OCI-LY1 (cell line): ENCODE measurements at regions not wholly inside any gene's neighbourhood (a gene's known extent, or its start where the extent isn't known, plus 50 kb on each side); places are given as distances from the start of the nearest gene placed in this dataset.

ENCODE experiments used
- H2AFZ ChIP-seq: fragments of 200-600 bp; sonication (generic), shearing (Covaris generic); 2 replicates; pipeline ENCODE4 v1.6.0; 2014; ENCODE audit warnings: antibody characterized with exemption, mild to moderate bottlenecking, low read length
- H3F3A ChIP-seq: fragments of 200-600 bp; sonication (generic), shearing (Covaris generic); 2 replicates; pipeline ENCODE4 v1.6.0; 2014; ENCODE audit warnings: mild to moderate bottlenecking, antibody characterized with exemption, low read length, moderate library complexity; ENCODE audit not compliant: insufficient read depth
- H3K27ac ChIP-seq: fragments of 200-600 bp; sonication (generic); 2 replicates; pipeline ENCODE4 v1.5.1; 2014; ENCODE audit warnings: low read length, mixed run types, mild to moderate bottlenecking, low read depth; ENCODE audit not compliant: poor library complexity, severe bottlenecking
- H3K27me3 ChIP-seq: fragments of 200-600 bp; sonication (generic); 2 replicates; pipeline ENCODE4 v1.6.0; 2014; ENCODE audit warnings: antibody characterized with exemption, mild to moderate bottlenecking, low read length, moderate library complexity; ENCODE audit not compliant: insufficient read depth
- H3K36me3 ChIP-seq: fragments of 200-600 bp; sonication (generic); 2 replicates; pipeline ENCODE4 v1.6.1; 2014; ENCODE audit warnings: mild to moderate bottlenecking, antibody characterized with exemption, low read length, moderate library complexity, mixed read lengths; ENCODE audit not compliant: insufficient read depth
- H3K4me1 ChIP-seq: fragments of 200-600 bp; sonication (generic); 2 replicates; pipeline ENCODE4 v1.5.1; 2014; ENCODE audit warnings: mild to moderate bottlenecking, low read length, moderate library complexity; ENCODE audit not compliant: insufficient read depth, severe bottlenecking
- H3K4me2 ChIP-seq: fragments of 200-600 bp; sonication (generic), shearing (Covaris generic); 2 replicates; pipeline ENCODE4 v1.6.1; 2014; ENCODE audit warnings: low read length
- H3K4me3 ChIP-seq: fragments of 200-600 bp; sonication (generic); 2 replicates; pipeline ENCODE4 v1.5.1; 2014; ENCODE audit warnings: low read length, low read depth, mild to moderate bottlenecking, mixed read lengths; ENCODE audit not compliant: poor library complexity, severe bottlenecking
- H3K79me2 ChIP-seq: fragments of 200-600 bp; shearing (Covaris generic); 2 replicates; pipeline ENCODE4 v1.6.1; 2016; ENCODE audit warnings: mixed run types, low read length, mixed read lengths; ENCODE audit not compliant: insufficient read depth
- H3K9ac ChIP-seq: fragments of 200-600 bp; sonication (generic), shearing (Covaris generic); 2 replicates; pipeline ENCODE4 v1.6.1; 2014; ENCODE audit warnings: mild to moderate bottlenecking, low read length, mixed read lengths
- H3K9me2 ChIP-seq: fragments of 200-600 bp; sonication (generic), shearing (Covaris generic); 2 replicates; pipeline ENCODE4 v1.6.1; 2014; ENCODE audit warnings: low read depth, mild to moderate bottlenecking, low read length, mixed read lengths
- H3K9me3 ChIP-seq: fragments of 200-600 bp; shearing (Covaris generic); 2 replicates; pipeline ENCODE4 v1.6.1; 2014; ENCODE audit warnings: low read length, mixed read lengths
- H4K20me1 ChIP-seq: fragments of 200-600 bp; sonication (generic), shearing (Covaris generic); 2 replicates; pipeline ENCODE4 v1.6.0; 2016; ENCODE audit warnings: mild to moderate bottlenecking, low read length; ENCODE audit not compliant: insufficient read depth
- CTCF ChIP-seq: fragments of 200-600 bp; sonication (generic), shearing (Covaris generic); IDR thresholded peaks from 2 replicates; pipeline ENCODE4 v1.5.1; 2017; ENCODE audit warnings: mild to moderate bottlenecking, antibody characterized with exemption, low read length, moderate library complexity, mixed read lengths
- EZH2 ChIP-seq: fragments of 200-600 bp; sonication (generic), shearing (Covaris generic); IDR thresholded peaks from 2 replicates; pipeline ENCODE4 v1.8.0; 2017; ENCODE audit warnings: borderline replicate concordance, mixed run types, mild to moderate bottlenecking, antibody characterized with exemption, low read length, moderate library complexity, mixed read lengths

- TF ChIP-seq EZH2 (no peak), CTCF (no peak)
- Histone ChIP-seq H3K4me3 (no peak overlapping the region), H2AFZ (no peak overlapping the region), H3K27me3 (no peaks in the 10 kb centered on the region), H3K4me1 (peaks cover 11% of the 10 kb centered on the region), H3K9me2 (no peaks in the 10 kb centered on the region), H4K20me1 (no peaks in the 10 kb centered on the region), H3K4me2 (no peak overlapping the region), H3K79me2 (no peaks in the 10 kb centered on the region), H3K36me3 (no peaks in the 10 kb centered on the region), H3K9me3 (no peaks in the 10 kb centered on the region), H3F3A (no peaks in the 10 kb centered on the region), H3K9ac (no peak overlapping the region), H3K27ac (no peak overlapping the region)
Measured at GRCh38 chr3:143208976-143209714, 89.6 kb downstream of the CHST2 start.

GRCh38 chr3:143209715-143210059 is 90.1 kb downstream of the CHST2 start:
- Histone ChIP-seq H3K27ac (no peak overlapping the region), H3F3A (no peaks in the 10 kb centered on the region), H3K4me1 (peaks cover 11% of the 10 kb centered on the region), H3K27me3 (no peaks in the 10 kb centered on the region), H2AFZ (no peak overlapping the region), H3K4me3 (no peak overlapping the region), H3K36me3 (no peaks in the 10 kb centered on the region), H3K4me2 (no peak overlapping the region), H3K9me2 (no peaks in the 10 kb centered on the region), H3K9ac (no peak overlapping the region), H4K20me1 (no peaks in the 10 kb centered on the region), H3K79me2 (no peaks in the 10 kb centered on the region), H3K9me3 (no peaks in the 10 kb centered on the region)
- no peak for TF ChIP-seq EZH2
- no peak for TF ChIP-seq CTCF

GRCh38 chr3:143210141-143210540 is 90.6 kb downstream of the CHST2 start:
- Histone ChIP-seq H3K79me2 (no peaks in the 10 kb centered on the region), H3K36me3 (no peaks in the 10 kb centered on the region), H3F3A (no peaks in the 10 kb centered on the region), H4K20me1 (no peaks in the 10 kb centered on the region), H3K9me2 (no peaks in the 10 kb centered on the region), H3K9me3 (no peaks in the 10 kb centered on the region), H3K4me3 (no peak overlapping the region), H3K4me1 (peaks cover 11% of the 10 kb centered on the region), H3K9ac (no peak overlapping the region), H3K4me2 (no peak overlapping the region), H3K27ac (no peak overlapping the region), H3K27me3 (no peaks in the 10 kb centered on the region), H2AFZ (no peak overlapping the region)
- TF ChIP-seq EZH2: no peak
- no peak for TF ChIP-seq CTCF
